ENCODE measurements at regions not wholly inside any gene's neighbourhood (a gene's known extent, or its start where the extent isn't known, plus 50 kb on each side); places are given as distances from the start of the nearest gene placed in this dataset.

DNA sequence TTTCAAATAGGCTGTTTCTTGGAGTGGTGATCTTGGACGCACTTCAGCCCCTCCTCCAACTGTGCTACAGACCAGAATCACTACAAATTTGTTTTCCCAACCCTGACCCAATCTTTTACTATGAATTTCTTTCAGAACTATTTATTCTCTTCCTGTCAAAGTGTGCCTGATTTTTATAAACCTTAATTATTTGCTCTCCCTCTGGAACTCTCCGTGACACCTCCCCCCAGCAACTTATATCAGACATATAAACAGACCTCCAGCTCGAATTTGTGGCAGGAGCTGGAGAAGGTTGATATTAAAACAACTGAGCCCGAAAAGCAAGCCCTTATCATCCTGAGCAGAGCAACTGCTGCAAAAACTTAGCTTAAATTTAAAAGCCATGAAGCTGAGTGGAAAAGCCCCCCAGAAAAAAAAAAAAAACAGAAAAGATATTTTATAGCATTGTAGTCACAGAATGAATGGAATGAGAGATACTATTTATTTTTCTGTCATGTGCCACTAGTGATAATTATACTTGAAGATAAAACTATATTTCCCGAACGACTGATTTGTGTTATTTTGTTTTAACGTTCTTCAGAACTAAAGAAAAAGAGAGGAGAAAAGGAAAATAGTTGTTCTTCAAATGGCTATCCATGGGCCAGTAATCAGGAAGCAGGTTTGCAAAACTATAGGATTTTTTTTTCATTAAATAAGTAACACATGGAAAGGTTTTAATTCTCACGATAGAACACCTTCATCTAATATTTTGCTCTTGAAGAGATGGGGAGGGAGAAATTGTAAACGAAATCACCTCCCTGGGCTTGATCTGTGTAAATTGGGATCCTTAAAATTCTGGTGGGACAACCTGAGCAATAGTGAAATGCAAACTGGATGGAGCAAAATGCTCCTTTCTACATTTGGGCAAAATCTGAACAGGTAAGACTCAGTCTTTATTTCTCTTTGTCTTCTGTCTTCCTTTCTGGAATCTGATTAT is 80.8 kb downstream of the NR2F2 start:
- no peaks in the 10 kb centered on the region for H3K4me1 ChIP-seq (ENCODE audit: low read length)
- no peak for DNase-seq

DNA sequence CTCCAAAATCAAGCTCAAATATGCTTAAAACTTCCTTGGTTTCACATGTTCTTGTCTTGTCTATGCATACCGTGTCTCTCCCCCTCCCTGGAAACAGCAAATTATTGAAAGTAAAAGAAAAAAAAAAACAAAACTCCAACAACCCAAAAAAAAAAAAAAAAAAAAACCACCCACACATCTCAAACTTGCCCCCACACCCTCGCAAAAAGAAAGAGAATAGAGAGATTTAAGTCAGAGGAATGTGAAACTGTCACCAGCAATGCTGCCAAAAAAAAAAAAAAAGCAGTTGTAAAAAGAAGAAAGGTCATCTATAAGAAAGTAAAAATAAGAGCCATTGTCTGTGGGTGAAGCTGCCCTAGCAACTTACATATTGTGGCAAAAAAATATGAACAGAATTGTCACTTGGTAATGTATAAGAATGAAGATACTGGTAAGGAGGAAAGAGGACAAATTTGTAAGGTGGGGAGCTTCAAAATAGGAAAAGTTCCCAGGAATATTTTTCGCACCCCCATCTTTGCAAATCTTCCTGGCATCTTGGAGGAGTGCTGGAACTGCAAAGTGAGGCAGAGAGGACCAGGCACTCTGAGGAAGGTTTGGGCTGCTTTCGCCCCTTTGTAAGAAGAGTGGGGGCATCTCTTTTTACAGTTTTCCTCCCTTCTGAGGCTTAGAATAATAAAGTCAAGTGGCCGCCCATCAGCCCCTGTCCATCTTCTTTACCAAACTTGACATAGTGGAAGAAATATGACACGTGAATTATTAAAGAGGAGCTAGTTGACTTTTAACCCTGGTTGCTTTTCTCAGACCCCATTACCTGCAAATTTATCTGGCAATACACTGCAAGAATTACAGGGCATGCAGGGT is 81.8 kb downstream of the NR2F2 start:
- Histone ChIP-seq H3K27me3 (ENCODE audit: low read length) (no peaks in the 10 kb centered on the region), H3K79me2 (ENCODE audit: low read length) (no peaks in the 10 kb centered on the region), H2AFZ (ENCODE audit: low read length) (no peak overlapping the region), H3K4me3 (ENCODE audit: low read length) (no peak overlapping the region), H3K9me3 (ENCODE audit: low read length) (peaks cover 12% of the 10 kb centered on the region), H3K4me2 (ENCODE audit: low read depth, low read length, poor library complexity, severe bottlenecking) (no peak overlapping the region), H3K27ac (ENCODE audit: low read length) (no peak overlapping the region), H3K4me1 (ENCODE audit: low read length) (no peaks in the 10 kb centered on the region), H4K20me1 (ENCODE audit: insufficient read depth, low read depth, low read length) (no peaks in the 10 kb centered on the region), H3K36me3 (ENCODE audit: insufficient read depth, low read length) (no peaks in the 10 kb centered on the region), H3K9me2 (replicated peaks; ENCODE audit: insufficient read depth, low read length) (no peaks in the 10 kb centered on the region), H3K9ac (ENCODE audit: low read length) (no peak overlapping the region)
- no peak for DNase-seq

More for the DNA sequence above, 80.8 kb downstream of the NR2F2 start:
- no peak overlapping the region for H3K27ac ChIP-seq (ENCODE audit: low read length)
- H3K36me3 ChIP-seq (ENCODE audit: insufficient read depth, low read length), result no peaks in the 10 kb centered on the region
- no peaks in the 10 kb centered on the region for H3K27me3 ChIP-seq (ENCODE audit: low read length)
- peaks cover 12% of the 10 kb centered on the region for H3K9me3 ChIP-seq (ENCODE audit: low read length)
- no peaks in the 10 kb centered on the region for H3K9me2 ChIP-seq (replicated peaks; ENCODE audit: insufficient read depth, low read length)
- no peak overlapping the region for H3K4me3 ChIP-seq (ENCODE audit: low read length)
- no peaks in the 10 kb centered on the region for H3K79me2 ChIP-seq (ENCODE audit: low read length)
- no peak overlapping the region for H3K9ac ChIP-seq (ENCODE audit: low read length)
- no peaks in the 10 kb centered on the region for H4K20me1 ChIP-seq (ENCODE audit: insufficient read depth, low read depth, low read length)
- no peak overlapping the region for H3K4me2 ChIP-seq (ENCODE audit: low read depth, low read length, poor library complexity, severe bottlenecking)
- H2AFZ ChIP-seq (ENCODE audit: low read length), result no peak overlapping the region

DNA sequence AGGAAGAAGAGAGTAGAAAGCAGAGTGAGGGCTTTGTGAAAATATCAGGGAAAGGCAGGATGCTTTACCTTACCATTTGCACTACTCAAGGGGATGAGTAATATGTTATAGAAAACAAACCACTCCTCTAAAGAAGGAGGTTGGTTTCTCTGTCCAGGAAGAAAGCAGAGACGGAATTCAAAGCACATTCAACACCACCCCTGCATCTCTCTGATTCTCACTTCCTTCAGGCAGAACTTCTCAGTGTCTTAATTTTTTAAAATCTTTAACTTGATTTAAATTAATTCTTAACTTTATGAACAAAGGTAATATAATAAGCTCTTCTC is 82.4 kb downstream of the NR2F2 start:
- Histone ChIP-seq H3K27ac (ENCODE audit: low read length) (no peak overlapping the region), H4K20me1 (ENCODE audit: insufficient read depth, low read depth, low read length) (no peaks in the 10 kb centered on the region), H3K79me2 (ENCODE audit: low read length) (no peaks in the 10 kb centered on the region), H3K27me3 (ENCODE audit: low read length) (no peaks in the 10 kb centered on the region), H2AFZ (ENCODE audit: low read length) (no peak overlapping the region), H3K4me1 (ENCODE audit: low read length) (no peaks in the 10 kb centered on the region), H3K36me3 (ENCODE audit: insufficient read depth, low read length) (no peaks in the 10 kb centered on the region), H3K9ac (ENCODE audit: low read length) (no peak overlapping the region), H3K4me3 (ENCODE audit: low read length) (no peak overlapping the region), H3K9me2 (replicated peaks; ENCODE audit: insufficient read depth, low read length) (no peaks in the 10 kb centered on the region), H3K9me3 (ENCODE audit: low read length) (peaks cover 12% of the 10 kb centered on the region), H3K4me2 (ENCODE audit: low read depth, low read length, poor library complexity, severe bottlenecking) (no peak overlapping the region)
- DNase-seq, result no peak

DNA sequence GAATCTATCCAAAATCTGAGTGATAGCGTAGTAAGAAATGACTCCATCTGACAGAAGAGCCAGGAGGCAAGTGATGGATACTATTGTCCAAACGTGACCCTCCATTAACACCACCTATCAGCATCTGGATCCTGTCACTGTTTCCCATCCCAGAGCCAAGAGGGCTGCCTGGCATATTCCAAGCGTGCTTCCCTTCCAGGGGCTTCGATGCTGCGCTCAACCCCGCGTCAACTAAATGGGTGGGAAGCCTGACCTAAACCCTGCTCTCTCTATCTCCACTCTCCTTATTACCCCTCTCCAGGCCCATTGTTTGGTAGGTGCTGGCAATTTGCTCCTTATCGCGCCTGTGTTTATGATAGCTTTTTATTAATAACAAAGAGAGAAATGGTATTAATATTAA is 83.2 kb downstream of the NR2F2 start:
- Histone ChIP-seq H2AFZ (ENCODE audit: low read length) (no peak overlapping the region), H3K4me1 (ENCODE audit: low read length) (no peaks in the 10 kb centered on the region), H3K9me2 (replicated peaks; ENCODE audit: insufficient read depth, low read length) (no peaks in the 10 kb centered on the region), H4K20me1 (ENCODE audit: insufficient read depth, low read depth, low read length) (no peaks in the 10 kb centered on the region), H3K27me3 (ENCODE audit: low read length) (no peaks in the 10 kb centered on the region), H3K27ac (ENCODE audit: low read length) (no peak overlapping the region), H3K36me3 (ENCODE audit: insufficient read depth, low read length) (no peaks in the 10 kb centered on the region), H3K79me2 (ENCODE audit: low read length) (no peaks in the 10 kb centered on the region), H3K9me3 (ENCODE audit: low read length) (peaks cover 12% of the 10 kb centered on the region), H3K4me3 (ENCODE audit: low read length) (no peak overlapping the region), H3K4me2 (ENCODE audit: low read depth, low read length, poor library complexity, severe bottlenecking) (no peak overlapping the region), H3K9ac (ENCODE audit: low read length) (no peak overlapping the region)
- no peak for DNase-seq

DNA sequence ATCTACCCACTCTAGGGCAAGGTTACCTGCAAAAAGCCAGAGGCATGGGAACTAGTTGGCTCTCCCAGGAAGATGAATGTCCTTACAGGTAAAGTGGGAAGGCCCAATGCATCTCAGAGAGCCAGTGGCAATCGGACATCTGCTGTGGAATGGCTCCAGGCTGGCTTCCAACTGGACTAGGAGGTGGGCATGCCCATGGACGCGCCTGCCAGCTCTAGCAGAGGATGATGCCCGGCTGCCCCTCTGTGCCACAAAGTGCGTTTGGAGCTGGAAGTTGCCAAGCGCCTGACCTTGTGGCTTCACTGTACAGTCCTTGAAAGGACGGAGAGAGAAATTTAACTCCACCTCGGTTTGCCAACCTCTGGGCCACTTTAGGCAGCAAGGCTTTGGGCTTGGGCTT is 84.4 kb downstream of the NR2F2 start:
- Histone ChIP-seq H3K9me3 (ENCODE audit: low read length) (peaks cover 11% of the 10 kb centered on the region), H3K4me2 (ENCODE audit: low read depth, low read length, poor library complexity, severe bottlenecking) (no peak overlapping the region), H3K27ac (ENCODE audit: low read length) (no peak overlapping the region), H3K9ac (ENCODE audit: low read length) (no peak overlapping the region), H4K20me1 (ENCODE audit: insufficient read depth, low read depth, low read length) (no peaks in the 10 kb centered on the region), H2AFZ (ENCODE audit: low read length) (no peak overlapping the region), H3K4me3 (ENCODE audit: low read length) (no peak overlapping the region), H3K79me2 (ENCODE audit: low read length) (no peaks in the 10 kb centered on the region), H3K36me3 (ENCODE audit: insufficient read depth, low read length) (no peaks in the 10 kb centered on the region), H3K4me1 (ENCODE audit: low read length) (no peaks in the 10 kb centered on the region), H3K27me3 (ENCODE audit: low read length) (no peaks in the 10 kb centered on the region), H3K9me2 (replicated peaks; ENCODE audit: insufficient read depth, low read length) (no peaks in the 10 kb centered on the region)
- no peak for DNase-seq

DNA sequence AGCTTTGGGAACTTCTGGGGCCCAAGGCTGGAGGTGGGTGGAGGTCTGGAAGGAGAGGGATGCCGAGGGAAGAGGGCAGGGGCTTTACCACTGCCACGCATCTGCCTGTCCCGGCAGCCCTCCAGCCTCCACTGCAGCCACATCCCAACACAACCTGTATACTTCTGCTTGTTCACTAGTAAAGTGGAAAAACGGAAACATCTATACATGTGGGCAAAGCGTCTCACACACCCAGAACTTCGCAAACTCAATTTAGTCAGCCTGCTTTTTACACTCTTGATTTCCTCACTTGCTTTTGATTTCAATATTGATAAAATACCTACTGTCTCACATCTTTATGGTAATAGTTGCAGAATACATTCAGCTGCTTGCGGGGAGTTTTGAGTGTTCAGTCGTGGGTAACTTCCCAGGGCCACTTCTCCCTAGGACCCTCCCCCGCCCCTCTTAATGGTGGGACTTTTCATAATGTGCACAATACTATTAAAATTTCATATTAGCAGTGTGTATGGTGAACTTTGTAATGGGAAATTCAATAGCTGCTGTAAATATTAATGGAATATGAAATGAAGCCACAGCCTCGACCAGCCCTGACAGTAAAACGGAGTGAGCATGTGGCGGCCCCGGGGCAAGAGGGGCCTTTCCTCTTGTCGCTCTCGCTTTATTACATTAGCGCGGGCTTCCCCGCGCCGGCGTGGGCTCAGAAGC is 85.2 kb downstream of the NR2F2 start:
- H3K9ac ChIP-seq (ENCODE audit: low read length), result no peak overlapping the region

DNA sequence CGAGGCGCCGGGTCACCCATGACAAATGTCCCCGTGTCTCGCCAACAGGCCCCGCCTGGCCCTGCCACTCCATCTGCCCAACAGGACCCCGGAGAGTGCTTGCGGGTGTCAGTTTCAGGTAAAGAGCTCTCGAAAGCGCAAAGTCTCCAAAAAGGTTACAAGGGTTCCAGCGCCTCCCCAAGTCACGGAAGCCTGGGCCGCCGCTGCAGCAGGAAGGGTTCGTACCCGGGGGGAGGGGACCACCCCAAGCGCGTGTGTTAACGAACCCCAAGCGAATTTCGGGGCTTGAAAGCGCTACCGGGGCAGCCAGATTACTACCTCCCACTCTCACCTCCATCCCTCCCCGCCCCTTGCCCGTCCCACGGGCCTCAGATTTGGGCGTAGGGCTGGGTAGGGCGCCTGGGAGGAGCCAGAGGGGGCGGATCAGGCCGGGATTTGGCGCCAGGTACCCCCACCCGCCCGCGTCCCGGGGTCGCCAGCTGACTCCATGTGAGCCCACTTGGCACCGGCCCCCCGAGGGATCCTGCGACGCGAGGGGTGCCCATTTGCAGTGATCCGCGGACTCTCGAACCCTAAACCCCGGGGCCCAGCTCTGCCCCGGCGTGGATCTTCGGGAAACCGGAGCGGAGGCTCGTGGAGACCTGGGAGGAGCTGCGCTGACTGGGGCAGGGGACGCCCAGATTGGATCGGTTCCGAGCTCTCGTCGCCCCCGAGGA is 85.9 kb downstream of the NR2F2 start:
- Histone ChIP-seq H2AFZ (ENCODE audit: low read length) (no peak overlapping the region), H4K20me1 (ENCODE audit: insufficient read depth, low read depth, low read length) (no peaks in the 10 kb centered on the region), H3K9me3 (ENCODE audit: low read length) (peaks cover 15% of the 10 kb centered on the region), H3K4me2 (ENCODE audit: low read depth, low read length, poor library complexity, severe bottlenecking) (no peak overlapping the region), H3K9ac (ENCODE audit: low read length) (no peak overlapping the region), H3K27ac (ENCODE audit: low read length) (no peak overlapping the region), H3K36me3 (ENCODE audit: insufficient read depth, low read length) (no peaks in the 10 kb centered on the region), H3K79me2 (ENCODE audit: low read length) (no peaks in the 10 kb centered on the region), H3K27me3 (ENCODE audit: low read length) (no peaks in the 10 kb centered on the region), H3K4me1 (ENCODE audit: low read length) (no peaks in the 10 kb centered on the region), H3K4me3 (ENCODE audit: low read length) (no peak overlapping the region), H3K9me2 (replicated peaks; ENCODE audit: insufficient read depth, low read length) (no peaks in the 10 kb centered on the region)
- no peak for DNase-seq

More for the DNA sequence above, 85.2 kb downstream of the NR2F2 start:
- no peak overlapping the region for H3K4me2 ChIP-seq (ENCODE audit: low read depth, low read length, poor library complexity, severe bottlenecking)
- no peak overlapping the region for H2AFZ ChIP-seq (ENCODE audit: low read length)
- no peaks in the 10 kb centered on the region for H4K20me1 ChIP-seq (ENCODE audit: insufficient read depth, low read depth, low read length)
- no peak overlapping the region for H3K4me3 ChIP-seq (ENCODE audit: low read length)
- no peaks in the 10 kb centered on the region for H3K79me2 ChIP-seq (ENCODE audit: low read length)
- H3K27ac ChIP-seq (ENCODE audit: low read length), result no peak overlapping the region
- H3K27me3 ChIP-seq (ENCODE audit: low read length), result no peaks in the 10 kb centered on the region
- no peaks in the 10 kb centered on the region for H3K9me2 ChIP-seq (replicated peaks; ENCODE audit: insufficient read depth, low read length)
- H3K9me3 ChIP-seq (ENCODE audit: low read length), result peaks cover 13% of the 10 kb centered on the region
- H3K4me1 ChIP-seq (ENCODE audit: low read length), result no peaks in the 10 kb centered on the region
- H3K36me3 ChIP-seq (ENCODE audit: insufficient read depth, low read length), result no peaks in the 10 kb centered on the region
- DNase-seq, result no peak

All from Karpas-422 (cell line).